GM18951 (cell line): ENCODE measurements at regions not wholly inside any gene's neighbourhood (a gene's known extent, or its start where the extent isn't known, plus 50 kb on each side); places are given as distances from the start of the nearest gene placed in this dataset.

Source experiments
- POLR2A ChIP-seq: IDR thresholded peaks from 4 replicates; pipeline ENCODE4 v1.6.1; 2011; ENCODE audit warnings: mild to moderate bottlenecking; ENCODE audit not compliant: insufficient read length, insufficient read depth; ENCODE audit errors: extremely low read depth
- in situ Hi-C: fragments of 300-500 bp; cut with MboI; formaldehyde crosslinking; loops from one replicate; pipeline ENCODE4 v1.12.0; 2022; ENCODE audit warnings: low sequenced_read_pairs, mixed read lengths, inconsistent platforms; ENCODE audit not compliant: unreplicated experiment

- in situ Hi-C loops, result no loop called here
- no peak for TF ChIP-seq POLR2A
Observed at GRCh38 chr5:36402512-36402906, 100.8 kb upstream of the RANBP3L start.

DNA sequence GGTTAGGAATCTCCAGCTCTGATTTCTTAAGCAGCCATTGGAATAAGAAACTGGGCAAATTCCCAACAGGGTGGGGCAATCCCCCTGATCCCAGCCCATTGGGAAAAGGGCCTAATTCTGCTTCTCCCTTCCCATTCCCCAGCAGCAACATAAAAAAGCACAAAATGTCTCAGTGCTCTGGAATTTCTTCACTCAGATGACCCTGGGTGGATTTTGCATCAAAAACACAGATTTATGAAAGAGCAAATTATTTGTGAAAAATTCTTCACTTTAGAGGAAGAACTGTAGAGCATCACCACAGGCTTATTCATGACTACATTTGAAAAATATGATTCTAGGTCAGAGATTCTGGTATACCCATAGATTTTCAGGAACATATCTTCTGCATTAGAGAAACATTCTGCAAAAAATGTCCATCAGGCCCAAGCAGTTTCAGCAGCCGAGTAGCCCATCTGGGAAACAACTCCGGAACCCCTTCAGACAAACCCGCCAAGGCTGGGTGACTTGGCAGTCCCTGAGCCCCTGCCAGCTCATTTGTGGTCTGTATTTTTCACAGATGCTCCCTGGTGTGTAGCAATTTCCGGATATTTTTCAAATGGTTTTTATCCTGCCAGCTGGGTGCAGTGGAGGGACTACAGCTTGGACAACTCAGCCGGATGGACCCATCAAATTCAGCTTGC lies 102.1 kb upstream of the RANBP3L start:
- in situ Hi-C loops, result no loop called here
- TF ChIP-seq POLR2A, result no peak

DNA sequence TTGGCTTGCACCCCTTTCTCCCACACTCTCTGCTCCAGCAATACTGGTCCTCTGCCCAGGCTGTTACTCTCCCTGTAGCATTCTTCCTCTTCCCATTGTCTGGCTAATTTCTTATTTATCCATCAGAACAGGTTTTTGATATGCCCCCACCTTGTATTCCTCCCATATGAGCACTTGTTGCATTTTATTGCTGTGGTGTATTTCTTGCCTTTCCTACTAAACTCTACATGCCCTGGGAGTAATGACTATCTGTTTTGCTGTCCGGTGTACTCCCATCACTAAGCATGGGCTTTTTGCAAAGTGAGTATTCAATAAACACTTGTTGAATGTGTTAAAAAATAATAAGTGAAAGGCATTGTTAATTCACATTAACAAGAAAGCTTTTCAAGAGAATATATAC lies 104.3 kb upstream of the RANBP3L start:
- no peak for TF ChIP-seq POLR2A
- in situ Hi-C loops, result no loop called here

- no peak for TF ChIP-seq POLR2A
- in situ Hi-C loops, result no loop called here
Observed at GRCh38 chr5:36407396-36407795, 105.7 kb upstream of the RANBP3L start.

DNA sequence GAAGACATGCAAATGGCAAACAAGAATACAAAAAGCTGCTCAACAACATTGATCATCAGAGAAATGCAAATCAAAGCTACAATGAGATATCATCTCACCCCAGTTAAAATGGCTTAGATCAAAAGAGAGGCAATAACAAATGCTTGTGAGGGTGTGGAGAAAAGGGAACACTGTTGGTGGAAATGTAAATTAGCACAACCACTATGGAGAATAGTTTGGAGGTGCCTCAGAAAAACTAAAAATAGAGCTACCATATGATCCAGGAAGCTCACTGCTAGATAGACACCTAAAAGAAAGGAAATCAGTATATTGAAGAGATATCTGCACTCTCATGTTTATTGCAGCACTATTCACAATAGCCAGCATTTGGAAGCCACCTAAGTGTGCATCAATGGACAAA lies 108.0 kb upstream of the RANBP3L start:
- in situ Hi-C loops, result loop anchor here (10.0 kb wide), 1 partner anchor 95 kb away; no protein-coding TSS in a partner anchor

DNA sequence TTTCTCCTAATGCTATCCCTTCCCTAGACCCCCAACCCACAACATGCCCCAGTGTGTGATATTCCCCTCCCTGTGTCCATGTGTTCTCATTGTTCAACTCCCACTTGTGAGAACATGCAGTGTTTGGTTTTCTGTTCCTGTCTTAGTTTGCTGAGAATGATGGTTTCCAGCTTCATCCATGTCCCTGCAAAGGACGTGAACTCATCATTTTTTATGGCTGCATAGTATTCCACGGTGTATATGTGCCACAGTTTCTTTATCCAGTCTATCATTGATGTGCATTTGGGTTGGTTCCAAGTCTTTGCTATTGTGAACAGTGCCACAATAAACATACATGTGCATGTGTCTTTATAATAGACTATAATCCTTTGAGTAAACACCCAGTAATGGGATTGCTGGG lies 109.0 kb upstream of the RANBP3L start:
- in situ Hi-C loops, result loop anchor here (10.0 kb wide), 1 partner anchor 94 kb away; no protein-coding TSS in a partner anchor

GRCh38 chr5:36414869-36415282 lies 113.2 kb upstream of the RANBP3L start:
- in situ Hi-C loops, result loop anchor here (10.0 kb wide), 1 partner anchor 90 kb away; no protein-coding TSS in a partner anchor
- no peak for TF ChIP-seq POLR2A

- in situ Hi-C loops, result loop anchor here (10.0 kb wide), 1 partner anchor 88 kb away; no protein-coding TSS in a partner anchor
- TF ChIP-seq POLR2A, result no peak
Observed at GRCh38 chr5:36416605-36417004, 114.9 kb upstream of the RANBP3L start.

DNA sequence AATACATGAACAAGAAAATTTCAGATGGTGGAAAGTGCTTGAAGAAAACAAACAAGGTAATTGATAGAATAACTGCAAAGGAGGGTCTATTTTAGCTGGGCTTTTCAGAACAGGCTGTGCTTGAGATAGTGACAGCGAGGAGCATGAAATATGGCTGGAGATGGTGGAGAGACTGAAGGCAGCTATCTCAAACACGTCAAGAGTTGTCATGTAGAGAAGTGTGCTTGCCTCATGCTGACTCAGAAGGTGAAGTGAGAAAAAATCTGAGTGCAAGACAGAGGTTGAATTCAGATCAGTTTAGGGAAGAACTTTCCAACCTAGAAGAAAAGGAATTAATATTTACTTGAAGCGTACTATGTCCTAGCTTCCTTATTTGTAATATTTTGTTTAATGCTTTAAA lies 115.5 kb upstream of the RANBP3L start:
- no peak for TF ChIP-seq POLR2A
- in situ Hi-C loops, result loop anchor here (10.0 kb wide), 1 partner anchor 88 kb away; no protein-coding TSS in a partner anchor

DNA sequence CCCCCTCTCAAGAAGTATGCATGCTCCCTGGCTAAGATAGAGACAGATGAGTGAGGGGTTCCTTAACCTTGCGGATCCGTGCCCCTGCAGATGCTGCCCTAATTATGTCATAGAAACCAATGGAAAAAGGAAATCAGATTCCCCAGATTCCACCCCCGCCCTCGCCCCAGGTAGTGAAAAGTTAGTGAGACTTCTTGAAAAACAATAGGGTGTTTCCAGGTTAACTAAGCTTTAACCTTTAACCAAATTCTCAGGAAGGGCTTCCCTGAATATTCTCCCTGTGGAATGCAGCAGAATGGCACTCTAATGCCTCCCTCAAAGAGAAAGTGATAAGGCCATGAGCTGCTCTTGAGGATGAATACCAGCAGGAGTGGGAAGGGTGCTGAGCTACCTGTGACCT lies 116.0 kb upstream of the RANBP3L start:
- in situ Hi-C loops, result loop anchor here (10.0 kb wide), 1 partner anchor 87 kb away; no protein-coding TSS in a partner anchor
- TF ChIP-seq POLR2A, result no peak

DNA sequence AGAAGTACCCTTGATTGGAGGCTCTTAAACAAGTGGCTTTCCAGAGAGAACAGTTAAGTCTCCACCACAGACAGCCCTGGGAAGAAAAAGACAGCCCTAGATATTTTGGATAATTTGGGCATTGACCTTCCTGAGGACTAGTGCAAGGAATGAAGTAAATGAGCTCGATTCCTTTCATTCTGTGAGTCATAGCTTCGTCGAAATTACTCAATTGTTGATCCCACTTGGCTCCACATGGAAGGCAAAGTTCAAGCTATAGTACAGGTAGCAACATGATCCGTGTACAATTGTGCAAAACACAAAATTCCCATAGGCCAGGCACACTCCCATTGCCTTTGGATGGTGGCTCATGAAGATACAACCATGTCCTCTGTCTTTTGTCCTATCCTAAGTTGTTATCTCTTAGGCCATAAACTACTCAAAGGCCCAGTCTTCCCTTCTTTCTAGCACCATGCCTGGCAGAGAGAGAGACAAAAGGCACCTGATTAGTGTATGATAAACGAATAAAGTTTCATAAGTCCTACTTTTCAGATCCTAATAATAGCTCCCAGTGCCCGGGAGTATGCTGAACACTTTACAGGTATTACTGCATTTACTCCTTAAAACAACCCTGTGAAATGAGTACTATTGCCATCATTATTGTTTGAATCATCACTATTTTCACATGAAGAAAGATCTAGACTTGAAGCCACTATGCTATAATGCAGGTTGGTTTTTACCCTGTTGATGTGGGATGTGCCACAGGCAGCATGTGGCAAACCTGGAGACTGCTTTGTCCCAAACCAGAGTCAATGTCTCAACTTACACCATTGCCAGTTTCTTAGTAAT lies 116.7 kb upstream of the RANBP3L start:
- no peak for TF ChIP-seq POLR2A
- in situ Hi-C loops, result loop anchor here (10.0 kb wide), 1 partner anchor 86 kb away; no protein-coding TSS in a partner anchor

GRCh38 chr5:36421256-36421655 lies 119.6 kb upstream of the RANBP3L start:
- TF ChIP-seq POLR2A, result no peak
- in situ Hi-C loops, result no loop called here

DNA sequence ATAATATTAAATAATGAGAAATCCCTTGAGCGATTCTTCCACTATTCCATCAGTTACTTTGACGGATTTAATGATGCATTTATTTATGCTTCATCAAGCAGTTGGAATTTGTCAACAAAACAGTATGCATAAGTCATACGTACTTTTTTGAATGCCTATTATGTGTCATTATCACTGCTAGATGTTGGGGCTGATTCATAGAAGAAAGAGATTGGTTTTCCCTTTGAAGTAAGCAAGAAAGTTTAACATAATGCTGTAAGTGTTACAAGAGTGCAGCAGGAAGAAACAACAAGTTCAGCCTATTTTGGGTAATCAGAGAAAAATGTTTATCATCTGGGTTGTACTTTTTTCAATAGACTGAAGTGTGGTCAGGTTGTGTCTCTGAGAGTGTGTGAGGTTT lies 121.2 kb upstream of the RANBP3L start:
- no peak for TF ChIP-seq POLR2A
- in situ Hi-C loops, result no loop called here
